K562 (cell line): ENCODE measurements at regions not wholly inside any gene's neighbourhood (a gene's known extent, or its start where the extent isn't known, plus 50 kb on each side); places are given as distances from the start of the nearest gene placed in this dataset.

Experiments
- HMGN3 ChIP-seq: IDR thresholded peaks from 2 replicates; pipeline ENCODE4 v1.6.1; 2011; ENCODE audit warnings: borderline replicate concordance, low read depth, mild to moderate bottlenecking, mixed read lengths, low read length; ENCODE audit not compliant: insufficient read length; ENCODE audit errors: extremely low read depth
- KHSRP ChIP-seq: fragments of 450-650 bp; IDR thresholded peaks from 2 replicates; pipeline ENCODE4 v1.6.1; 2017
- NCOA1 ChIP-seq: fragments of 450-650 bp; IDR thresholded peaks from 2 replicates; pipeline ENCODE4 v1.6.1; 2016; ENCODE audit warnings: low read depth
- PBX2 ChIP-seq, 2 experiments: IDR thresholded peaks in 1 of 2; conservative IDR thresholded peaks in 1 of 2; 2 replicates each; pipeline ENCODE4 v1.6.1; 2016; ENCODE audit warnings: low read depth in 2 of 2, mild to moderate bottlenecking in 1 of 2, missing compliant biosample characterization in 1 of 2, missing genetic modification characterization in 1 of 2, moderate library complexity in 1 of 2
- PKNOX1 ChIP-seq: fragments of 450-650 bp; IDR thresholded peaks from 2 replicates; pipeline ENCODE4 v1.6.1; 2016
- RBM17 ChIP-seq: fragments of 200-400 bp; formaldehyde crosslinking; IDR thresholded peaks from 2 replicates; pipeline ENCODE4 v1.6.1; 2017; ENCODE audit warnings: low read depth, mild to moderate bottlenecking, low read length, borderline replicate concordance
- ZNF778 ChIP-seq: fragments of 450-650 bp; formaldehyde crosslinking; IDR thresholded peaks from 2 replicates; pipeline ENCODE4 v1.4.0; 2020; ENCODE audit warnings: mild to moderate bottlenecking, moderate library complexity
- TF ChIP-seq, protein P1 (sequence below): fragments of 450-650 bp; IDR thresholded peaks from 2 replicates; pipeline ENCODE4 v1.6.1; 2016; ENCODE audit warnings: antibody characterized with exemption

DNA sequence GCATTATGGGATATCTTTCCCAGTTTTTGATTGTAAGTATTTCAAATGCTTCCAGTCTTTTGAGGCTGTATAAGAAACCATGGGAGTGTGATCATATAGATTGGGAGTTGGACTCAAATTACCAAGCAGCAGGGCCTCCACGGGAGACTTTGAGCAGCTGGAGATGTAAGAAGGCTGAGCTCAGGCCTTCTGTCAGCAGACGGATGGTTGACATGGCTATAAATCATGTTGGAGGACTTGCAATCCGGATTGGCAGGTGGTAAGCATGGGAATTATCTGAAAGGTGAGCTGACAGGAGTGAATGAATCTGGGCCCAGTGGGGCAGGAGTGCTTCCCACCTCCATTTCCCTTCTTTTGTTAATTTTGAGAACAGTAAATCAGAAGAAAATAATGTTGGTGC, 83.2 kb upstream of the PPM1J start (continued):
- peak; percentile 49 for TF ChIP-seq PBX2 (CRISPR knock-in tag; IDR thresholded peaks at IDR 0.05; ENCODE audit: low read depth)
- peak; percentile 94 for TF ChIP-seq PBX2 (tag; conservative IDR thresholded peaks at IDR 0.05; ENCODE audit: low read depth)
- TF ChIP-seq PKNOX1, result peak; percentile 94
- no peak for TF ChIP-seq RBM17
- no peak for TF ChIP-seq NCOA1
- TF ChIP-seq HMGN3, result no peak
- TF ChIP-seq, protein P1, sequence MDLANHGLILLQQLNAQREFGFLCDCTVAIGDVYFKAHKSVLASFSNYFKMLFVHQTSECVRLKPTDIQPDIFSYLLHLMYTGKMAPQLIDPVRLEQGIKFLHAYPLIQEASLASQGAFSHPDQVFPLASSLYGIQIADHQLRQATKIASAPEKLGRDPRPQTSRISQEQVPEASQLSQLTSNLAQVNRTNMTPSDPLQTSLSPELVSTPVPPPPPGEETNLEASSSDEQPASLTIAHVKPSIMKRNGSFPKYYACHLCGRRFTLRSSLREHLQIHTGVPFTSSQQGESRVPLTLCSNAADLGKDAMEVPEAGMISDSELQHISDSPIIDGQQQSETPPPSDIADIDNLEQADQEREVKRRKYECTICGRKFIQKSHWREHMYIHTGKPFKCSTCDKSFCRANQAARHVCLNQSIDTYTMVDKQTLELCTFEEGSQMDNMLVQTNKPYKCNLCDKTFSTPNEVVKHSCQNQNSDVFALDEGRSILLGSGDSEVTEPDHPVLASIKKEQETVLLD, result no peak
- no peak for TF ChIP-seq KHSRP
- TF ChIP-seq ZNF778 (CRISPR knock-in tag), result no peak
